Transverse colon (tissue), 4 donors: ENCODE measurements at regions not wholly inside any gene's neighbourhood (a gene's known extent, or its start where the extent isn't known, plus 50 kb on each side); places are given as distances from the start of the nearest gene placed in this dataset.

ENCODE experiments used
- DNase-seq: peaks from one replicate; pipeline ENCODE4 v3.0.0-alpha.2; 2019
- H3K27ac ChIP-seq, 4 donors: fragments of 200-600 bp; sonication (generic); 2 replicates each; pipeline ENCODE4 v1.5.1; 2016 to 2018; ENCODE audit warnings: inconsistent platforms in 4 of 4
- H3K27me3 ChIP-seq: fragments of 200-600 bp; sonication (generic); 2 replicates; pipeline ENCODE4 v1.5.1; 2017; ENCODE audit warnings: inconsistent platforms
- H3K36me3 ChIP-seq, 4 donors: fragments of 200-600 bp; sonication (generic); 2 replicates each; pipeline ENCODE4 v1.5.1; 2017 to 2019; ENCODE audit warnings: inconsistent platforms in 4 of 4
- H3K4me1 ChIP-seq, 4 donors: fragments of 200-600 bp; sonication (generic); 2 replicates each; pipeline ENCODE4 v1.5.1; 2017 to 2020; ENCODE audit warnings: inconsistent platforms in 4 of 4
- H3K4me3 ChIP-seq, 4 donors: fragments of 200-600 bp; sonication (generic); 1 replicate in 1 of 4; 2 replicates in 3 of 4; pipeline versions ENCODE4 v1.5.1 to v1.6.1; 2017 to 2019; ENCODE audit warnings: inconsistent platforms in 4 of 4
- H3K9me3 ChIP-seq, 2 donors: fragments of 200-600 bp; sonication (generic); 2 replicates each; pipeline ENCODE4 v1.5.1; 2017 to 2019; ENCODE audit warnings: inconsistent platforms in 2 of 2
- EP300 ChIP-seq: sonication (generic); formaldehyde crosslinking; IDR thresholded peaks from one replicate; pipeline ENCODE4 v1.6.1; 2017; ENCODE audit warnings: antibody characterized with exemption, low read depth
- POLR2A ChIP-seq: fragments of 450-650 bp; IDR thresholded peaks from one replicate; pipeline ENCODE4 v1.6.1; 2016; ENCODE audit warnings: antibody characterized with exemption, mild to moderate bottlenecking, moderate library complexity
- POLR2AphosphoS5 ChIP-seq, 3 donors: sonication (generic); formaldehyde crosslinking; IDR thresholded peaks; one replicate each; pipeline ENCODE4 v1.6.1; 2016; ENCODE audit warnings: antibody characterized with exemption in 3 of 3
- WGBS, 2 donors: methylation state at CpG; one replicate each; pipeline ENCODE4 v1.1.5; 2018; ENCODE audit warnings: low coverage in 1 of 2; 5-methylcytosine and 5-hydroxymethylcytosine counted together
- in situ Hi-C, 4 donors: fragments of 200-750 bp; cut with MboI; loops; one replicate each; pipeline versions ENCODE4 v1.15.0 to v1.15.1; 2017; ENCODE audit warnings: low sequenced_read_pairs in 3 of 4, low pct_ligation_motif_present in 1 of 4, low pct_unique_long_range_greater_than_20kb in 1 of 4
- intact Hi-C: fragments of 100-400 bp; cut with DNase I; formaldehyde crosslinking; loops from one replicate; pipeline ENCODE4 v1.15.1; 2023; ENCODE audit warnings: low total_unique reads
- TF ChIP-seq, protein P1 (sequence below), 5 experiments: fragments of 200-600 bp in 3 of 5; fragments of 450-650 bp in 2 of 5; sonication (generic) in 3 of 5; IDR thresholded peaks; 1 replicate in 2 of 5; 2 replicates in 3 of 5; pipeline ENCODE4 v1.5.1; 2016 to 2017; ENCODE audit warnings: antibody characterized with exemption in 5 of 5, inconsistent platforms in 3 of 5, mild to moderate bottlenecking in 2 of 5, moderate library complexity in 1 of 5

GRCh38 chr3:35394905-35395304, 244.4 kb upstream of the ARPP21 start:
- Histone ChIP-seq H3K4me3 (no peak overlapping the region), H3K36me3 (no peaks in the 10 kb centered on the region), H3K9me3 (no peaks in the 10 kb centered on the region), H3K27me3 (no peaks in the 10 kb centered on the region), H3K27ac (no peak overlapping the region), H3K4me1 (no peaks in the 10 kb centered on the region)
- in situ Hi-C loops, result no loop called here
- intact Hi-C loops, result no loop called here
- no peak for DNase-seq
- TF ChIP-seq, protein P1, sequence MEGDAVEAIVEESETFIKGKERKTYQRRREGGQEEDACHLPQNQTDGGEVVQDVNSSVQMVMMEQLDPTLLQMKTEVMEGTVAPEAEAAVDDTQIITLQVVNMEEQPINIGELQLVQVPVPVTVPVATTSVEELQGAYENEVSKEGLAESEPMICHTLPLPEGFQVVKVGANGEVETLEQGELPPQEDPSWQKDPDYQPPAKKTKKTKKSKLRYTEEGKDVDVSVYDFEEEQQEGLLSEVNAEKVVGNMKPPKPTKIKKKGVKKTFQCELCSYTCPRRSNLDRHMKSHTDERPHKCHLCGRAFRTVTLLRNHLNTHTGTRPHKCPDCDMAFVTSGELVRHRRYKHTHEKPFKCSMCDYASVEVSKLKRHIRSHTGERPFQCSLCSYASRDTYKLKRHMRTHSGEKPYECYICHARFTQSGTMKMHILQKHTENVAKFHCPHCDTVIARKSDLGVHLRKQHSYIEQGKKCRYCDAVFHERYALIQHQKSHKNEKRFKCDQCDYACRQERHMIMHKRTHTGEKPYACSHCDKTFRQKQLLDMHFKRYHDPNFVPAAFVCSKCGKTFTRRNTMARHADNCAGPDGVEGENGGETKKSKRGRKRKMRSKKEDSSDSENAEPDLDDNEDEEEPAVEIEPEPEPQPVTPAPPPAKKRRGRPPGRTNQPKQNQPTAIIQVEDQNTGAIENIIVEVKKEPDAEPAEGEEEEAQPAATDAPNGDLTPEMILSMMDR (IDR thresholded peaks at IDR 0.05), result no peak
- no peak for TF ChIP-seq POLR2A
- no peak for TF ChIP-seq EP300
- TF ChIP-seq POLR2AphosphoS5 (IDR thresholded peaks at IDR 0.05), result no peak
- 50 to 87% methylated on average over 1 of the region's 1 CpG for WGBS, 2 donors

GRCh38 chr3:35401671-35402070, 237.7 kb upstream of the ARPP21 start:
- no peak overlapping the region for H3K4me3 ChIP-seq
- no peaks in the 10 kb centered on the region for H3K4me1 ChIP-seq
- no peaks in the 10 kb centered on the region for H3K36me3 ChIP-seq
- H3K27me3 ChIP-seq, result no peaks in the 10 kb centered on the region
- H3K9me3 ChIP-seq, result no peaks in the 10 kb centered on the region
- TF ChIP-seq POLR2A (no peak), EP300 (no peak), POLR2AphosphoS5 (IDR thresholded peaks at IDR 0.05) (no peak)
- TF ChIP-seq, protein P1 (IDR thresholded peaks at IDR 0.05), result no peak
- no peak for DNase-seq
- in situ Hi-C loops, result no loop called here
- intact Hi-C loops, result no loop called here
- H3K27ac ChIP-seq, result no peak overlapping the region

DNA sequence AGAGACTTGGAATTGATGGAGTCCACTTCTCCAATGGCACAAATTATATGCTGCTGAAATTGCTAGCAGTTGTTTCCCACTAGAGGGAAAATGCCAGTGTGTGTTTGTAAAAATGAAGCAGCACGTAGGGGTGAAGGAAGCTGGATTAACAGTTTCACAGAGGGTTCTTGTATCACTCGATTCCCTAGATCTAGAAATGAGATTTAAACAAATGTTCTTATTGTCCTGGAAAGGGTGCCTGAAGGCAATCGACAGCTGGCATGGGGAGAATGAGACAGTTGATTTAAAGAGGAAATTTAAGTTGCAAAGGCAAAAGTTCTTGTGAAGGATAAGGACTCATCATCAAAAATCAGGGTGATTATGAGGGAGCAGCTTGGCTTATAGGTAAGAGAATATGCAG, 234.8 kb upstream of the ARPP21 start:
- TF ChIP-seq POLR2A (no peak), POLR2AphosphoS5 (IDR thresholded peaks at IDR 0.05) (no peak), EP300 (no peak)
- Histone ChIP-seq H3K27me3 (no peaks in the 10 kb centered on the region), H3K4me3 (no peak overlapping the region), H3K4me1 (no peaks in the 10 kb centered on the region), H3K27ac (no peak overlapping the region), H3K9me3 (no peaks in the 10 kb centered on the region), H3K36me3 (no peaks in the 10 kb centered on the region)
- DNase-seq, result no peak
- in situ Hi-C loops, result no loop called here
- WGBS, 2 donors, result 57 to 67% methylated on average over 3 of the region's 3 CpGs
- intact Hi-C loops, result no loop called here

DNA sequence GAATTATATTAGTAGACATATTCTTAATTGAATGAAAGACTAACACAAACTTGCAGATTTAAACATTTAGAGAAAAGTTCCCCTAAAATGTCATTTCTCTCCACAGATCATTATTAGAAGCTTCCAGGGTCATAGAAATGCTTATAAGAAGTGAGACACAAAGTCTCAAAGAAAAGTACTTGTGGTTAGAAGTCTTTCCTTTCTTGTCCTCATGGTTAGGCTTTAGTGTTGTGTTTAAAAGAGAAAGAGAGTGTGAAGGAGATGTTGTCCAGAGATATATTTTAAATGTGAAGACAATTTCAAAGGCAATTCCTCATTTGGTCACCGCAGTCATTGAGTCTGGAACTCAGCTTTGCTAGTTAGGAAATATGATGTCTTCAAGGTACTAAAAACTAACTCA, 230.4 kb upstream of the ARPP21 start:
- TF ChIP-seq POLR2AphosphoS5 (IDR thresholded peaks at IDR 0.05) (no peak), POLR2A (no peak), EP300 (no peak)
- TF ChIP-seq, protein P1 (IDR thresholded peaks at IDR 0.05), result no peak
- intact Hi-C loops (no loop called here), in situ Hi-C loops (no loop called here)
- Histone ChIP-seq H3K36me3 (no peaks in the 10 kb centered on the region), H3K4me1 (no peaks in the 10 kb centered on the region), H3K9me3 (no peaks in the 10 kb centered on the region), H3K4me3 (no peak overlapping the region), H3K27ac (no peak overlapping the region), H3K27me3 (no peaks in the 10 kb centered on the region)
- 86 to 93% methylated on average over 1 of the region's 1 CpG for WGBS, 2 donors
- no peak for DNase-seq

- TF ChIP-seq, protein P1 (IDR thresholded peaks at IDR 0.05), result no peak
- H3K4me3 ChIP-seq, result no peak overlapping the region
- H3K27ac ChIP-seq, result no peak overlapping the region
- no peaks in the 10 kb centered on the region for H3K9me3 ChIP-seq
- in situ Hi-C loops (no loop called here), intact Hi-C loops (no loop called here)
- no peak for DNase-seq
- 88 to 91% methylated on average over 1 of the region's 1 CpG for WGBS, 2 donors
- no peaks in the 10 kb centered on the region for H3K27me3 ChIP-seq
- no peaks in the 10 kb centered on the region for H3K36me3 ChIP-seq
- no peaks in the 10 kb centered on the region for H3K4me1 ChIP-seq
These were observed 229.3 kb upstream of the ARPP21 start for GRCh38 chr3:35409991-35410390.
